Right renal pelvis (tissue), 4 donors: ENCODE measurements at regions not wholly inside any gene's neighbourhood (a gene's known extent, or its start where the extent isn't known, plus 50 kb on each side); places are given as distances from the start of the nearest gene placed in this dataset.

Source experiments
- DNase-seq, 4 donors: peaks; one replicate each; pipeline ENCODE4 v3.0.0-alpha.2; 2013; ENCODE audit warnings: low read depth in 4 of 4, low spot score in 3 of 4, missing footprints in 1 of 4

GRCh38 chr5:79871364-79872120 lies 119.5 kb downstream of the MTX3 start:
- no peak for DNase-seq

GRCh38 chr5:79868163-79868670 lies 122.8 kb downstream of the MTX3 start:
- no peak for DNase-seq

- DNase-seq = no peak
Measured at GRCh38 chr5:79865579-79865978, 125.5 kb downstream of the MTX3 start.

- no peak for DNase-seq
Measured at GRCh38 chr5:79864364-79864763, 126.7 kb downstream of the MTX3 start.

GRCh38 chr5:79859588-79859987 lies 131.5 kb downstream of the MTX3 start:
- no peak for DNase-seq

GRCh38 chr5:79858410-79858723 lies 132.7 kb downstream of the MTX3 start:
- DNase-seq = no peak

GRCh38 chr5:79857714-79858409 lies 133.2 kb downstream of the MTX3 start:
- peak; percentile 57 to 64 (median 60) for DNase-seq

- no peak for DNase-seq
Measured at GRCh38 chr5:79856456-79857055, 134.5 kb downstream of the MTX3 start.

GRCh38 chr5:79853676-79854418 lies 137.2 kb downstream of the MTX3 start:
- DNase-seq = no peak

GRCh38 chr5:79853028-79853427 lies 138.0 kb downstream of the MTX3 start:
- no peak for DNase-seq

- no peak for DNase-seq
Measured at GRCh38 chr5:79851391-79851863, 139.6 kb downstream of the MTX3 start.

- no peak for DNase-seq
Measured at GRCh38 chr5:79850941-79851340, 140.1 kb downstream of the MTX3 start.

GRCh38 chr5:79850316-79850822 lies 140.7 kb downstream of the MTX3 start:
- no peak for DNase-seq

- no peak for DNase-seq
Measured at GRCh38 chr5:79849486-79850315, 141.4 kb downstream of the MTX3 start.
